Mammary epithelial cell (primary cell): ENCODE measurements at regions not wholly inside any gene's neighbourhood (a gene's known extent, or its start where the extent isn't known, plus 50 kb on each side); places are given as distances from the start of the nearest gene placed in this dataset.

Experiments used
- EZH2 ChIP-seq: IDR thresholded peaks from 2 replicates; pipeline ENCODE4 v1.6.1; 2012; ENCODE audit warnings: low read length, inconsistent platforms, borderline replicate concordance
- TF ChIP-seq, protein P1 (sequence below), 2 donors: IDR thresholded peaks in 1 of 2; conservative IDR thresholded peaks in 1 of 2; 2 replicates each; pipeline ENCODE4 v1.5.1; 2011 to 2012; ENCODE audit warnings: inconsistent platforms in 2 of 2, low read length in 2 of 2, mild to moderate bottlenecking in 2 of 2, control low read depth in 1 of 2, low read depth in 1 of 2; ENCODE audit not compliant: insufficient read depth in 1 of 2; ENCODE audit errors: extremely low read depth in 1 of 2

DNA sequence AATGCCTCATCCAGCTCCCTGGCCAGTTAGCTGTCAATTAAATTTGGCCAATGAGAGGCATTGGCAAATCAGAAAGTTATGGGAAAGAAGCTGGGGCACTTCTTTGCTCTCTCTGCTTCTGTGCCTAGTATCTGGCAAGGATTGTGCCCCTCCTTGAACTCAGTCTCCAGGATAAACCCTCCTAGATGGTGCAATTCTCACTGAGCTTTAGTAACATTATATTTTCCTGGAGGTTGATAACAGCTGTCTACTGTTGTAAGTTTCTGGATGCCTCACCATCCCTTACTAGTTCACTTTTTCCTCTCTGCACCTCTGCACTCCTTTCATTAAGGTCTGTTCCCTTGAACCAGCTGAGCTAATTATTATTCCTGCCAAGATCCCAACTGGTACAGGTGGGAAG is 329.5 kb downstream of the MFSD1 start:
- TF ChIP-seq, protein P1, sequence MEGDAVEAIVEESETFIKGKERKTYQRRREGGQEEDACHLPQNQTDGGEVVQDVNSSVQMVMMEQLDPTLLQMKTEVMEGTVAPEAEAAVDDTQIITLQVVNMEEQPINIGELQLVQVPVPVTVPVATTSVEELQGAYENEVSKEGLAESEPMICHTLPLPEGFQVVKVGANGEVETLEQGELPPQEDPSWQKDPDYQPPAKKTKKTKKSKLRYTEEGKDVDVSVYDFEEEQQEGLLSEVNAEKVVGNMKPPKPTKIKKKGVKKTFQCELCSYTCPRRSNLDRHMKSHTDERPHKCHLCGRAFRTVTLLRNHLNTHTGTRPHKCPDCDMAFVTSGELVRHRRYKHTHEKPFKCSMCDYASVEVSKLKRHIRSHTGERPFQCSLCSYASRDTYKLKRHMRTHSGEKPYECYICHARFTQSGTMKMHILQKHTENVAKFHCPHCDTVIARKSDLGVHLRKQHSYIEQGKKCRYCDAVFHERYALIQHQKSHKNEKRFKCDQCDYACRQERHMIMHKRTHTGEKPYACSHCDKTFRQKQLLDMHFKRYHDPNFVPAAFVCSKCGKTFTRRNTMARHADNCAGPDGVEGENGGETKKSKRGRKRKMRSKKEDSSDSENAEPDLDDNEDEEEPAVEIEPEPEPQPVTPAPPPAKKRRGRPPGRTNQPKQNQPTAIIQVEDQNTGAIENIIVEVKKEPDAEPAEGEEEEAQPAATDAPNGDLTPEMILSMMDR (conservative IDR thresholded peaks at IDR 0.05 in 1 of 2, IDR thresholded peaks at IDR 0.05 in 1 of 2; ENCODE audit: extremely low read depth in 1 of 2, insufficient read depth in 1 of 2, low read depth in 1 of 2, low read length in 2 of 2) = no peak
- no peak for TF ChIP-seq EZH2
